GM19240 (cell line): ENCODE measurements at regions not wholly inside any gene's neighbourhood (a gene's known extent, or its start where the extent isn't known, plus 50 kb on each side); places are given as distances from the start of the nearest gene placed in this dataset.

Source experiments
- DNase-seq: peaks from one replicate; pipeline ENCODE4 v3.0.0; 2011; ENCODE audit warnings: low spot score; ENCODE audit not compliant: insufficient read length

- DNase-seq = no peak
Observed at GRCh38 chr7:130927062-130927461, 193.1 kb upstream of the KLF14 start.

GRCh38 chr7:130927564-130927963 is 193.6 kb upstream of the KLF14 start:
- DNase-seq = no peak

GRCh38 chr7:130929896-130930659 is 196.1 kb upstream of the KLF14 start:
- no peak for DNase-seq

- DNase-seq = no peak
Observed at GRCh38 chr7:130930681-130931080, 196.7 kb upstream of the KLF14 start.

- no peak for DNase-seq
Observed at GRCh38 chr7:130931423-130931822, 197.4 kb upstream of the KLF14 start.

GRCh38 chr7:130932088-130932487 is 198.1 kb upstream of the KLF14 start:
- no peak for DNase-seq

- no peak for DNase-seq
Observed at GRCh38 chr7:130932667-130933432, 198.8 kb upstream of the KLF14 start.

GRCh38 chr7:130933919-130934318 is 199.9 kb upstream of the KLF14 start:
- DNase-seq = no peak

- DNase-seq = no peak
Observed at GRCh38 chr7:130935564-130936157, 201.7 kb upstream of the KLF14 start.

GRCh38 chr7:130936202-130936931 is 202.4 kb upstream of the KLF14 start:
- DNase-seq = no peak

- no peak for DNase-seq
Observed at GRCh38 chr7:130937016-130937415, 203.0 kb upstream of the KLF14 start.

GRCh38 chr7:130937830-130938229 is 203.8 kb upstream of the KLF14 start:
- DNase-seq = no peak

- no peak for DNase-seq
Observed at GRCh38 chr7:130938661-130939060, 204.7 kb upstream of the KLF14 start.

GRCh38 chr7:130939321-130940095 is 205.5 kb upstream of the KLF14 start:
- DNase-seq = no peak

- no peak for DNase-seq
Observed at GRCh38 chr7:130940326-130940725, 206.3 kb upstream of the KLF14 start.

- no peak for DNase-seq
Observed at GRCh38 chr7:130940907-130941306, 206.9 kb upstream of the KLF14 start.

- no peak for DNase-seq
Observed at GRCh38 chr7:130941322-130942210, 207.6 kb upstream of the KLF14 start.

GRCh38 chr7:130942211-130942964 is 208.4 kb upstream of the KLF14 start:
- DNase-seq = no peak

- DNase-seq = no peak
Observed at GRCh38 chr7:130943336-130943901, 209.4 kb upstream of the KLF14 start.
